ENCODE measurements at regions not wholly inside any gene's neighbourhood (a gene's known extent, or its start where the extent isn't known, plus 50 kb on each side); places are given as distances from the start of the nearest gene placed in this dataset.

- DNase-seq, result no peak
These were observed 61.2 kb downstream of the KLF6 start for GRCh38 chr10:3723766-3724165.

GRCh38 chr10:3720228-3721019 lies 64.6 kb downstream of the KLF6 start:
- DNase-seq, result no peak

DNA sequence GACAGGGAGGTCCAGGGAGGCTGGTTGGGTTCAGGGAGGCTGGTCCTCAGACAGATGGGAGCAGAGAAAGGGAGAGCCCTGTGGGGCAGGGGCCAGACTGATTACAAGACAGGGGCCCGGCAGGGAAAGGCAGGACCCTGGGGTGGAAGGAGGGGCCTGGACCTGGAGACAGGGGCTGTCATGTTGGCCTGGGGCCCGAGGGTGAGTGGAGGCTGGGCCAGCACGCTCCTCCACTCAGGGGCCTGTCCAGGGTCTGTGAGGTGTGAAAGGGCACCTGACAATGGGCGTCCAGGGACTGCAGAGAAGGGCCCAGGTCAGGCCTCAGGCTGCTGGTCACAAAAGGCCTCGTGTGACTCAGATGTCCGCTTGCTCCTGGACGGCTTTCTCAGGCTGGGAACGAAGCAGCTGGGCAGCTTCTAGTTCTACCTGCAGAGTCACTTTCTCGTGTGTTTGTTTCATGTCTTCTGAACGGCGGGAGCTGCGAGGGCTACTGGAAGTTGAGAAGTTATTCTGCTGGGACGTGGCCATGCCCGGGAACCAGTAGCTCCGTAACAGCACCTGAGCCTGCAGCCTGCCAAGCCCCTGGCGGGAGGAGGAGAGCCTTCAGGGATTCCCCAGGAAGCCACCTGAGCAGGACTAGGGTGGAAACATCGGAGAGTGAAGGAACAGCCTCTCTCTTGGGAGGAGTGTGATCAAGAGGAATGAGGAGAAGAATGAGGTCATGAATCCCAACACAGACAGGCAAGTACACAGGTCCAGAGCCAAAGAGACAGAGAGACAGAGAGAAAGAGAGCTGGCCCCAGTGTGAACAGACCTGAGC lies 65.8 kb downstream of the KLF6 start:
- DNase-seq, result no peak

DNA sequence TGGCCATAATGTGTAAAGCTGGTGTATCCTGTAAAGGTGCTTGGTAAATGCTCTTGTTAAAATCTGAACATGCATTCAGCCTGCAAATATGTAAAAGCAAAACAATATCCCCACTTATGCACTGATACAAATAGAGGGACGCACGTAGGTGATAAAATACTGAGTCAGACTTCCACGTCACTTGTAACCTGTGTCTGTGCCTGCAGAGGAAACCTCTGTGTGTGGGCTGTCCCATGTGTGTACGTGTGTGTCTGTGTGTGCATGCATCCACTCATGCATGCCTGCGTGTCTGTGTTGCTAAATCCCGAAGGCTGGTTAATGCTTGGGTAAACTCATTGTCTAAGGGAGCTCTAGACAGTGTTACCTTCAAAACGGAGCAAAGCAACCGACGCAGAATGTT lies 68.9 kb downstream of the KLF6 start:
- no peak for DNase-seq

GRCh38 chr10:3714967-3715366 lies 70.0 kb downstream of the KLF6 start:
- DNase-seq, result no peak

DNA sequence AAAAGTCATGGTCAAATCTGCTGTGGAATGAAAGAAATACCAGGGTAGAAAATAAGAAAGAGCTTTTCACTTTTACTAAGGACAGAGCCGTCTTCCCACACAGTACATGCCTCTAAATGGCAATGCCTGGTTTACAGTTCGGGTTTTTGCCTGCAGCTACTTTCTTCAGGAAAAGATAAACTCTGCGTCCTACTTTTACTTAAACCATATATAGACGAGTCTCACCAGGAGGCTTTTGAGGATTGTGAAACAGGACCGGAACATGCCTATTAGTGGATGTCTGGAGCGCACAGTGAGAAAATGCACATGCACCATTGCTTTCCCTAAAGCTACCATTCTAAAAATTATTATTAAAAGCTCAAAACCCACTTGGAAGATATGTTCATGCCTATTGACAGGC lies 70.5 kb downstream of the KLF6 start:
- DNase-seq, result no peak

DNA sequence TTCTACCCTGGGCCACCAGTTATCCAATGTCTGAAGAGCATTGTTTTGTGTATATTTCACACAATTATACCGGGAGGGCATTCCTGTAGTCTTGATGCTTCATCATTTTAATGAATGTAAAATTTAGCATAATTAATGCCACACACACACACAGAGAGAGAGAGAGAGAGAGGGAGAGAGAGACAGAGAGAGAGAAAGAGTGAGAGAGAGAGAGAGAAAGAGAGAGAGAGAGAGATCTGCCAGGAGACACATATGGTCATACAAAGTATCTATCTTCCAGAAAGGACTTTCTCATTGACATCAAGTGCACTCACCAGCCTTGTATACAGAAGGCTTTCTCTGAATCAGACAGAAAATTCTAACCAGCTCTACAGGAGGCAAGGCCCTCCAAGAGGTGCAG lies 72.3 kb downstream of the KLF6 start:
- no peak for DNase-seq

DNA sequence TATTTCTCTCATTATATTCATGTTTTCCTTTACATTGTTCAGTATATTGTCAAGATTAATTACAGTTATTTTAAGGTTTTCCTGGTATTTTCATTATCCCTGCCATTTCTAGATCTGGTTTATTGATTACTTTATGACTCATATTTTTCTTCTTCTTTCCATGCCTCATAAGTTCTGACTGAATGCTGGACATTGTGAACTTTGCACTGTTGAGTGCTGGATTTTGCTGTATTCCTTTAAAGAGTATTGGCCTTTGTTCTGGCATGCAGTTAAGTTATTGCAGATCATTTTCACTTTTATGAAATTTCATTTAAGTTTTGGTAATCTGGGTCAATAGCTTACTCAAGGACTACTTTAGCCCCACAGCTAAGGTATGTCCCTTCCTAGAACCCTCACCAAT lies 73.1 kb downstream of the KLF6 start:
- DNase-seq, result no peak

DNA sequence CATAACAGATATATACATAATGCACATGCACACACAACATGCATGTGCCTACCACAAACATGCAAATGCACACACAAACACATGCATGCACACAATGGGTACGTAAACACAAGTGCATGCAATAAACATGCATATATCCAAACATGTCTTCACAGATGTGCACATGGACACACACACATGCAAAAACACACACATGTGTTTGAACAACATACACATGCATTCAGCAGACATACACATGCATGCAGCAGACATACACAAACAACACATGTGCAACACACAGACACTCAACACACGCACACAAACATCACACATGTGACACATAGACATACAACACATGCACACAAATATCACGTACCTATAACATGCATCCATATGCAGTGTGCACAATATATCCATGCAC lies 74.2 kb downstream of the KLF6 start:
- DNase-seq, result no peak

DNA sequence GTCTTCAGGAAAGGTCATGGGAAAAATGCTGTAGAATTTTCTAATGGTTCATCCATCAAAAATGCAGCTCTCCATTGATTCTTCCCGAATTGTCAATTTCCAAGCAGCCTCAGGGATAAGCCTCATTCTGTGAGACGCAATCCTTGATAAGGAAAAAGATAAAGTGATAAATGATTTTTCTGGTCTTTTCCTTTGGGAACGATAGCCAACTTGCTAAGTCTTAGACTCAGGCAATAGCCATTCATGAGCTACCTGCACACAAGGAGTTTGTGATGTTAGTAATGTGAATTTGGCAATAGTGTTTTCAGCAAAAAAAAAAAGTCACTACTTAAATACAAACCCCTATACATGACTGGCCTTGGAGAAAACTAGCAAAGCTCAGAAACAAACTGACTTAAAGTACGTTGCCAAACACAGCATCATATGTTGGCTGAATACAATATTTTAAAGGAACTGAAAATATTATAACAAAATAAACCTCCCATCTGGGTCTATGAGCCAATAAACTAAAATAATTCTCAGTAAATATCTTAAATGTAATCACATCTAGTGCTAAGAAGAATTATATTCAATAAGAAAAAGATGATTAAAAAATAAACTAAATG lies 75.5 kb downstream of the KLF6 start:
- DNase-seq, result no peak

GRCh38 chr10:3708852-3709251 lies 76.2 kb downstream of the KLF6 start:
- no peak for DNase-seq

DNA sequence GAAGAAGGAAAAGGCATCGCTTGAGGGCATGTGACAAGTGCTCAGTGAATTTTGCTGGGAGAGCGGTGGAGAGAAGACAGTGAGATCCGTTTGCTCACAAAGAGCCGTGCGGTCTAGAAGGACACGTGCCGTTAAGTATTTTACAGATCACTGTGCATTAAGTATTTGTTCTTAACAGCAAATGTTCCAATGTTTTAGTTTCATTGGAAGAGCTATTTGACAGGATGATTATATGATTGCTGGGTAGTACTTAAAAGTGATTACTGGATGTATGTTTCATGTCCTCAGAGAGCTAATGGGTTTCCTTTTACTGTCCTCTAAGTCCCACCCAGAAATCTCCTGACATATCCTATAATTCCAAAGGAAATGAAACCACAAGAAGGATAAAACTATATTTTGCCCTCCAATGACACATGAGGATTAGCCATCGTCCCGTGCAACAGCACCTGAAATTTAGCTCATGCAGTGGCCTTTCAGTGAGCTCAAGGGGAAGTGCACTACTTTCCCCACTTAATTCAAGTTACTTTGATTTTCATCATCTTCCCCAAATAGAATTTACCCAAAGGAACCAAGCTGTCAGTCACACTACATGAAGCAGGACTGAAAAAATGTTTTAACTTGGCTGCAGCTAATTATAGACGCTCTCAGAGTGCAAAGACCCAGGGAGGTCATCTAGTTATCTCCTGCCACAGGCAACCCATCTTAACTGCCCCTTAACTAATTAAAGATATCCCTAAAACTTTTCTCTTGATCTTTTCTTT lies 80.3 kb downstream of the KLF6 start:
- no peak for DNase-seq

- no peak for DNase-seq
These were observed 82.4 kb downstream of the KLF6 start for GRCh38 chr10:3702569-3702968.

DNA sequence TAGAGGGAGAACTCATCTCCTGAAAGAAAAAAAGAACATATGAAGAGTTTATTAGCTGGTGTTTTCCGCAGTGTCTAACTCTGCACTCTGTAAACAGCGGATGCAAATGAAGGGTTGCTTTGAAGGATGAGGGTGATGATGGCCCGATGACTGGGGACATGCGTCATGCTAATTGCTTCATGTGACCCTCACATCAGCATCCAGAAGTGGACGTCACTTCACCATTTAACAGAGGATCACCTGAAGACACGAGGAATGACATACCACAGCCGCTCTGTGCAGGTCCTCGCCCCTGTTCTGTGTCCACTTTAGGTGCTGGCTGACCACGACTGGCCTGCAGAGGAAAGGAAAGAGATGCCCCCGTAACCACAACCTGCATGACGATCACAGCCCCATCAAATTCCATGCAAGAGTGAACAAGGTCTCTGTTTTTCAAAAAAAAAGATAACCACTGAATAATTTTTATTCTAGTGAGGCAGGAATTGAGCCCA lies 82.9 kb downstream of the KLF6 start:
- DNase-seq, result no peak

- no peak for DNase-seq
These were observed 83.5 kb downstream of the KLF6 start for GRCh38 chr10:3701491-3701890.

DNA sequence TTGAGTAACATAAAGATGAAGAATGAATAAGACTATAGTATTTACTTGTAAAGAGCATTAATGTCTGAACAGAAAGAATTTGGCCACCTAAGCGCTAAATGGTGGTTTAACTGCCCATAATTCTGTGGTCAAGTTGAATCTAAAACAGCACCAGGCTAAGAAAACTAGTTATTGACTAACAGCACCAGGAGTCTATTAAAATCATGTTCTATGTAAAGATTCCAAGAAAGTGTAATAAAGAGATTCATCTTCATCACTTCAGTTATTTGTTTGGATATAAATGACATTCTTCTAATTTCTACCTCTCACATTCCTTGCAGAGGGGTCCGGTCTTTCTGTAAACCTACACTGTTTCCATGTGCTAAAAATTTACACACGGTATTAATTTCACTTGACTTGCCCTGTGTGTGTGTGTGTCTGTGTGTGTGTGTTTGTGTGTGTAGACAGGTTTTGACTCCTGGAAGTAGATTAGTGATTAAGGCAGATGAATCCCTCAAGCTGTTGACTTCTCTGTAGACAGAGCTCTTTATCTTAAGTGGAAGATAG lies 84.4 kb downstream of the KLF6 start:
- no peak for DNase-seq

GRCh38 chr10:3699916-3700315 lies 85.1 kb downstream of the KLF6 start:
- no peak for DNase-seq

DNA sequence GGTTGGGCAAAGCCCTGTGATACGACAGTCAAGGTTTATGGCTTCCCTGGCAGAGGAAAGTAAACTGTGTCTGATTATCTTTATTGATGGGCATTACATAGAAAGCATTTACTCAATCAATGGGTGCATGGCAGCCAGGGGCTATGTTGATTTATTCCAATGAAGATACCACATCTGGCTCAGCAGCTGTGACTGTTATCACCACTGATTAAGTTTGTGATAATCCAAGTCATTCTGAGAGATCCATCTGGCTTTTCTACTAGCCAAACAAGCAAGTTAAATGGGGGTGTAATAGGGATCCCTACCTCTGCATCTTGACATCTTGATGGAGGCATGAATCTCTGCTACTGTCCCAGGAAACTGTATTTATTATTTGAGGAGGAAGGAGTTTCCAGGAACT lies 86.7 kb downstream of the KLF6 start:
- no peak for DNase-seq

DNA sequence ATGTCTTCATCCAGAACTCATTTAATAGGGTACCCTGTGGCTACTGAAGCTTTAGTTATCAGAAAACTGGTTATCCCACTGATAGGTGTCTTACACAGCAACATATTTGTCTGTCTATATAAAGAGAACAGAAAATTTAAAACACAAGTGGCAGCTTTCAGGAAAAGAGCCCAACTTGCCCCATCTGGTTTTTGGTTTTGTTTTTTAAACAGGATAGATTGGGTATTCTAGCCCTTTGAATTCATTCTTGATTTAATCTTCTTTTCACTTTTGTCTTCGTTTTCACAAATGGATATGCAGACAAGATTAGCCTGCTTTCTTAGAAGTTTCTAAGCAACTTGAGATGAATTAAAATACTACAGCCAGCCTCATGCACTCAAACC lies 91.3 kb downstream of the KLF6 start:
- DNase-seq, result no peak

- DNase-seq, result no peak
These were observed 91.8 kb downstream of the KLF6 start for GRCh38 chr10:3693022-3693697.

- no peak for DNase-seq
These were observed 92.5 kb downstream of the KLF6 start for GRCh38 chr10:3692387-3692999.

DNA sequence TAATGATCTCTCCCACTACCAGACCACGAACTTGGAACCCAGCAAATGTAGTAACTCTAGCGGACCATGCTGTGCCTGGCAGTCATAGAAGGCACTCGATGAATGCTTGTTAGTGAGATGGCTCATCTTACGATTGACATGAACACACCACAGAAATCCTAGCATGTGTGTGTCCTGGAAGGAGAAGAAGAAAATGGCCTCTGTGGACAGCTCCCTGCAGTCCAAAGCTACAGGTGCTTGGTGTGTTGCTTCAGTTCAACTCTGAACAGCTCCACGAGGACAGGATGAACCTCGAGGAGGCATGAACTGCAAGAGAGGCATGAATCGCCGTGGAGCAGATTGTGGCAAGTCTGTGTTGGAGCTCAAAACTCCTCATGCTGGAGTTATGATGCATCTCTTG lies 93.5 kb downstream of the KLF6 start:
- DNase-seq, result no peak

Data from activated CD8-positive, alpha-beta memory T cell treated with anti-CD3 and anti-CD28 coated beads, Interleukin-2, amount 50 U/mL, for 48 hours (primary cell).